ACHN (cell line): ENCODE measurements at regions not wholly inside any gene's neighbourhood (a gene's known extent, or its start where the extent isn't known, plus 50 kb on each side); places are given as distances from the start of the nearest gene placed in this dataset.

Experiments
- DNase-seq: peaks from one replicate; pipeline ENCODE4 v3.0.0-alpha.2; 2015
- in situ Hi-C: cut with HindIII; loops from 2 replicates; pipeline ENCODE4 v1.10.0; 2017; ENCODE audit warnings: low sequenced_read_pairs, low pct_ligation_motif_present, low pct_unique_long_range_greater_than_20kb

DNA sequence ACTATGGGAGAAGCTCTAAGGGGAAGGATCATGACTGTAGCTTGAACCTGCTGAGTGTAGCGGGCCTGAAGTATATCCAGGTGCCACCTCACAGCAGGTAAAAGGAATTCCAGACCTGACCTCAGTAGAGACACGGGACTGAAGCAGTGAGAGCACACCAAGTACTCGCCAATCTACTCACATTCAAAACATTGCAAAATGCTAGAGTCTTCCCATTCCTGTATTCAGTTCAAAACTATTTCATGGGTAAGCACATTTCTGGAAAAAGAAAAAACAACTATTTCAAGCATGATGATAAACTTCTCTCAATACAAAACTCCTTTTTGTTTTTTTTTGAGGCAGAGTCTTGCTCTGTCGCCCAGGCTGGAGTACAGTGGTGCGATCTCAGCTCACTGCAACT is 121.9 kb upstream of the AUTS2 start:
- in situ Hi-C loops: no loop called here

DNA sequence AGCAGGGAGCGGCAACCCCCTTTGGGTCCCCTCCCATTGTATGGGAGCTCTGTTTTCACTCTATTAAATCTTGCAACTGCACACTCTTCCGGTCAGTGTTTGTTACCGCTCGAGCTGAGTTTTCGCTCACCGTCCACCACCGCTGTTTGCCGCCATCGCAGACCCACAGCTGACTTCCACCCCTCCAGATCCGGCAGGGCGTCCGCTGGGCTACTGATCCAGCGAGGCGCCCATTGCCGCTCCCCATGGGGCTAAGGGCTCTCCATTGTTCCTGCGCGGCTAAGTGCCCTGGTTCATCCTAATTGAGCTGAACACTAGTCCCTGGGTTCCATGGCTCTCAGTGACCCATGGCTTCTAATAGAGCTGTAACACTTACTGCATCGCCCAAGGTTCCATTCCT is 115.6 kb upstream of the AUTS2 start:
- in situ Hi-C loops: no loop called here
- no peak for DNase-seq

More for the DNA sequence above, 121.9 kb upstream of the AUTS2 start:
- DNase-seq: no peak

DNA sequence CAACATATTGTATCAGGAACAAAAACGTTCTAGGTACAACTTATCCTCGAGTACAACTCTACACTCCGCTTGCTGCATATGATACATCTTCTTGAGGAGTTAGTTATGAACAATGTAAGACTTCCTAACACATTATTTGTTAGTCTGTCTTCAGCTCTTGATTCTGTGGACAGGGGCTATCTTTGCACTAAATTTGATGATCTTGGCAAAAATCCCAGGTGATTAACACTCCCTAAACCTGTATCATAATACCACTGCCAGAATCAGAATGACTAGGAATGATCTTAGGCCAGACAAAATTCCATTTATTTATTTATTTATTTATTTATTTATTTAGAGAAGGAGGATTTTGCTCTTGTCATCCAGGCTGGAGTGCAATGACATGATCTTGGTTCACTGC is 108.7 kb upstream of the AUTS2 start:
- no peak for DNase-seq
- in situ Hi-C loops: no loop called here

DNA sequence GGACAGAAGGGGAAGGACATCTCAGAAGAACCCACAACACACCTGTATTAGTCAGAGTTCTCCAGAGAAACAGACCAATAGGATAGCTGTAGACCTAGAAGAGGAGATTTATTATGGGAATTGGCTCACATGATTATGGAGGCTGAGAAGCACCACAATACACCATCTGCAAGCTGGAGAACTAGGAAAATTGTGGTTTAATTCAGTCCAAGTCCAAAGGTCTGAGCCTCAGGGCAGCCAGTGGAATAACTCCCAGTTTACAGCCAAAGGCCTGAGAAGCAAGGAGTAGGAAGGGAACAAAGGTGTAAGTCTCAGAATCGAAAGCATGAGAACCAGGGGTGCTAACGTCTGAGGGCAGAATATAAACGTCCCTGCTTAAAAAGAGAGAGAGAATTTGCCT is 99.6 kb upstream of the AUTS2 start:
- DNase-seq: no peak
- in situ Hi-C loops: no loop called here

DNA sequence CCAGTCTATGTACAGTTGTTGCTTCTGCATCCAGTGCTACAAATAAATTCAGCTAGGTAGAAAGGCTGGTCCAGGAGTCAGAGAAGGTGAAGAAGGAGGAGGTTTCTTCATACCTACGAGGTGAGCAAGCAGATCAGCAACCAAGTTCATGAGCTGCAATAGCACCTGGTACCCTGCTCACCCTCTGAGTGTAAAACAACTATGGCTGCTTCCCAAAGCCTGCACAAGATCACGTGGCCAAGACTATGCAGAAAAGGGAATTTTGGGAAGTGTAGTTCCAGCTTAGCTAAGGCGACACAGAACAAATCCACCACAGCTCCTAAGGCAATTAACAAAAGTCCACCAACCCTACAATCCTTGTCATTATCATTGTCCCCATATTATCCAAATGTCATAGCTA is 95.9 kb upstream of the AUTS2 start:
- in situ Hi-C loops: no loop called here
- no peak for DNase-seq

DNA sequence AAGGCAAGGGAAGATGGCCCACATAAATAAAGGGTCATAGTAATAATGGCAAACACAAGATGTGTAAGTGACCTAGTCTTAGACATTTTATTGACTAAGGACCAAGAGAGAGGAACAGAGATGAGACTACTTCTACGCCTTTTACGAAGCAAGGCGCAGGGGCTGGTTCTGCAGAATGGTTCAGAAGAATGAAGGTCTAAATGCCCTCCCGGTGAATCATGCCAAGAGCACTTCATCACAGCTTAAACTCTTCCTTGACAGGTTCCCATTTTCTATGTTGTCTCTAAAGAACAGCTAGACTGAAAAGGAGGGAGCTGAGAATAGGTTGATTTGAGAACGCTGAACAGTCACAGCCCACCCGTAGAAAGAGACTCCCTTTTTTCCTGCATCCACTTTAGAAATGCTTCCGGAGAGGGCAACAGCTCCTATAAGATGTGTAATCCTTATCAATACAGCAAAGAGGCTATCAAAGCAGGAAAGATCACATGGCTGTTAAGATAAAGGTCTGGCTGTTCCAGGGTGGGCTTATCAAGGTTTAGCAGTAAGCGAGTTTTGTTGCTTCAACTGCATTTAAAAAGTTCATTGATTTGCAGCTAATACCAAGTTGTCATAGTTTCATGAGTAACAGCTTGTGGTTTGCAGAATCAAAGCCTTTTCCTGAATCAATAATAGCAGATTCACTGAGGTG is 93.4 kb upstream of the AUTS2 start:
- no peak for DNase-seq
- in situ Hi-C loops: no loop called here

DNA sequence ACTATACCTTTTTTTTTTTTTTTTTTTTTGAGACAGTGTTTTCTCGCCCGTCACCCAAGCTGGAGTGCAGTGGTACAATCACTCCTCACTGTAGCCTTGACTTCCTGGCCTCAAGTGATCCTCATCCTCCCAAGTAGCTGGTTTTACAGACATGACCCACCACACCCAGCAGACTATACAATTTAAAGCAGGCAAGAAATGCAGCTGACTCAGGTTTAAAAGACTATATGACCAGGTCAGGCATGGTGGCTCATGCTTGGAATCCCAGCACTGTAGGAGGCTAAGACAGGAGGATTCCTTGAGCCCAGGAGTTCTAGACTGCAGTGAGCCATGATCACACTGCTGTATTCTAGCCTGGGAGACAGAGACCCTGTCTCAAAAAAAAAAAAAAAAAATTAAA is 89.5 kb upstream of the AUTS2 start:
- in situ Hi-C loops: no loop called here

DNA sequence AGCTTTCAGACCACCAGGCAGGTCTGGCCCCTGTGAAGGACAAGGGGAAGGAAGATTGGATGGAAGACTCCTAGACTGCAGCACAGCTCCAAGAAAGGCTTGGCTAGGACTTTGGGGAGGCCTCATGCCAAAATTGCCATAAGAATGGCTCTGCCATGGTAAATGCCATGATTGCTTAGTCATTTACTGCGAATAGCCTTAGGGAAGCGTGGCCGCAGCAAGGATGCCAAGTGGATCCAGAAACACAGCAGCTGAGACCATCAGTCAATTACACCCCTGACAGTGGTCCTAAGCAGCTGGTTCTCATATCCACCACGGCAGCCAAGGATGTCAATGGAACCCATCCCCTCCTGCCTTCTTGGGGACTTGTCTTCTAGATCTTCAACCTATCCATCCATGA is 88.2 kb upstream of the AUTS2 start:
- in situ Hi-C loops: no loop called here
- DNase-seq: no peak

More for the DNA sequence above, 89.5 kb upstream of the AUTS2 start:
- DNase-seq: no peak

DNA sequence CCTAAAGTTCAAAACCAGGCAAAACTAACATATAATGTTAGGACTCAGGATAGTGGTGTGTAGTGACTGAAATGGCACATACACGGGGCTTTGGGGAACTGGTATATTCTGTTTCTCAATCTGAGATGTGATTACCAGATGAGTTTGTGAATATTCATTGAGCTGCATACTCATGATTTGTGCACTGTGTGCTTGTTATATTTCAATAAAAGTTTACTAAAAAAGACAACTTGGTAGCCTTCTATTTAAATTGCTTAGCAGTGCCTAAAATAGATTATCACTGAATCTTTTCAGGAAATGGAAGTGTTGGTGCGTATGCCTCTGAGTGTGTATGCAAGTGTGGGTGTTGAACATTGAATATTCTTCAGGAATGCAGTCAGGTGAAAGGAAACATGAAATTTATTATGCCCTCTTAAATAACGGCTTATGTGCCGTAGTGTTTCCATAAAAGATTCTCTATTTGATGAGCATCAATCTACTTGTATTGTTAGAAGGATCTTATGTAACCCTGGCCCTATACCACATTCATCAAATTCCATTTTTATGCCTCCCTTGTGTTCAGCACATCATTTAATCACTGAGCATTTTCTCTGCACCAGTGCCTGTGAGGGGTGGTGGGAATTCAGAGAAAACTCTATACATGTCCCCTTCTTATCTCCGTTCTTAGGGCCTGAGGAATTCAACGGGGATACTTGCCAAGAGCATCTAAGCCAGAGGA is 82.6 kb upstream of the AUTS2 start:
- in situ Hi-C loops: no loop called here
- no peak for DNase-seq

DNA sequence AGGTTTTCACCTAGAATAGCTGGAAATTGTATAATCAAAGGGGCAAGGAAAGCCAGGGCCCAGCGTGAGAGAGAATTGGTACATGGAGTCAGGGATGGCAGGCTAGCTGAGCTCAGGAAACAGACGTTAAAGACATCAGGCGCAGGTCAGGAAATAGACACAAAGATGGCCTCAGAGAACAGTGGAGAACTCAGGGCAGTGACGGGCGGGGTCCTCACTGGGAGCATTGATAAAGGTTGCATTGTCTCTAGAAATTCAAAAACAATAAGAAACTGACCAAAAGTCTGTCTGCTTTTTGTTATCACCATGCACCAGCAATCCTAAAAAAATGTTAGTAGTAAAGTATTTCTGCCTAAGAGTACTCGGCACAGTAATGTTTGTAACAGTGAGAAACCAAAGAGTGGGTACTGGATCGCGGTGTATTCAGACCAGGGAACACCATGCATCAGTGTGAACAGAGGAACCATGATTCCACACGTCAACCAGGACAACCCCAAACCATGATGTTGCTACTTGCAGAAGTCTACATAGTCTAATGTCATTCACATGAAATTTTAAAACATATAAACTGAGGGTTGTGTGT is 81.9 kb upstream of the AUTS2 start:
- DNase-seq: no peak
- in situ Hi-C loops: no loop called here

DNA sequence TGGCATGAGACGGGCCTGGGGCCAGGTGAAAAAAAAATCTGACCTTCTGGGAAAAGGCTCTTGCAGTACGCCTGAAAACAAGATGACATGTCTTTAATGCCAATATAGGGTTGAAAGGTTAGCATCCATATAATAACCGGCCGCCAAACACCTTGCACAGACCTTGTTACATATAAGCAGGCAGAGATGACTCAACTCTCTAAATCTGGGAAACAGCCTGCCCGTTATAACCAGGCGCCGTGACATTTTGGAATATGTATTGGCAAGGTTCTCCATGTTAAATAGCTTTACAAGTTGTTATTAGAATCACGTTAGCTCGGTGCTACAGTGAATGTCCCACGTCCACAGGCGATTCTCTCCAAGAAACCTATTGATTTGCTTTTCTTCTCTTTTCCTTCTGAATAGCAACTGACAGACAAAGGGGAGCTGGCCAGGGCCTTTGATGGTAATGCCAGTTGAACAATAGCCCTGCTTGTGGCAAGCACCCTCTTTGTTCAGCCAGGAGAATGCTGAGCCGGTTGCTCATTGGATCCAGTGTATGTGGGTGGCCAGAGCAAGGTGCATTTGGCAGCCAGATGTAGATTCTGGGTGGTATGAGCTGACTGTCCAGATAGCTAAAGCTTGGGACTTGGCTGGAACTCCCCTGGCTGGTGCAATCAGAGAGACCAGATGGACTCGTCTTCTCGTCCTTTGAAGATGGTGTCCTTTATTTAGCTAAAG is 80.1 kb upstream of the AUTS2 start:
- no peak for DNase-seq
- in situ Hi-C loops: no loop called here

DNA sequence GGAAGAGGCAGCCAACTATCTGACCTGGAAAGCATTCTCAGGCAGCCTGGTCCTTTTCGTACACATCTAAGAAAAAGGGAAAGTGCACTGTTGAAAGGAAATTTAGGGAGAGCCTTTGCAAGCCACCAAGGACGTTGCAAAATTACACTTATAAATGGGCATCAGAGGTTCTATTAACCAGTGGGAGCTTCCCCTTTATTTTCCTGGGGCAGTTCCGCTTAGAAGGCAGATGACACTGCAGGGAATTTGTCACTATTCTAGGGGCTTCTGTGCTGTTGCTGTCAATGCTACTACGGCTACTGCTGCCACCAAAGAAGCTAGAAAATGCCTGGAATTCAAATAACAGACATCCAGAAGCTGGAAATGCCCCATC is 79.6 kb upstream of the AUTS2 start:
- in situ Hi-C loops: no loop called here
- DNase-seq: no peak

DNA sequence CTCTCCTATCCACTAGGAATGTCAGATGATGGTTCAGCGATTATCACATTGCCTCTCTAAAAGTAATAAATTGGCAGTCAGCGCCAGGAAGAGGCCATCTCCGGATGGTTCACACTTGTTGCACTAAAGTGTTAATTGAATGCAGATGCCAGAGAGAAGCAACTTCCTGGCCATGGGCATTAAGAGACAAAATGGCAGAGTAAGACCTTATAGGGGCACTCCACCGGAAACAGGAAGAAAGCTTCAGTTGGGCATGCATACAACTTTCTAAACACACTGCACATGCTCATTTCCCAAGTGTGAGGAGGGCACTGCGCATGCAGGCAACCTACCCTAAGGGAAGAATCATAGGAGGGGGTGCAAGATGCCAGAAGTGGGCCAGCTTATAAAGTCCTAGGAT is 71.7 kb upstream of the AUTS2 start:
- in situ Hi-C loops: no loop called here
- DNase-seq: no peak

DNA sequence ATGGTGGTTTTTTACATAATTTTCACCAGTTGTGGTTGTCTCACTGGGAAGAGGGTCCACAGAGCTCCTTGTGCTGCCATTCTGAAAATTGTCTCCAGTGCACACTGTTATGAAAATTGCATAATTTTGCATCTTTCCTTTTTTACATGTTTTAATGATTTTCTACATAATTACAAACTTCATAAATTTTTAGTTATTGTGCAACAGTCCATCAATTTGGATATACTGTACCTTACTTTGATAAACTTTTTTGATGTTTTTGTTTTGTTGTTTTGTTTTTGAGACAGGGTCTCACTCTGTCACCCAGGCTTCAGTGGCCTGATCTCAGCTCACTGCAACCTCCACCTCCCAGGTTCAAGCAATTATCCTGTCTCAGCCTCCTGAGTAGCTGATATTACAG is 70.6 kb upstream of the AUTS2 start:
- no peak for DNase-seq
- in situ Hi-C loops: no loop called here

DNA sequence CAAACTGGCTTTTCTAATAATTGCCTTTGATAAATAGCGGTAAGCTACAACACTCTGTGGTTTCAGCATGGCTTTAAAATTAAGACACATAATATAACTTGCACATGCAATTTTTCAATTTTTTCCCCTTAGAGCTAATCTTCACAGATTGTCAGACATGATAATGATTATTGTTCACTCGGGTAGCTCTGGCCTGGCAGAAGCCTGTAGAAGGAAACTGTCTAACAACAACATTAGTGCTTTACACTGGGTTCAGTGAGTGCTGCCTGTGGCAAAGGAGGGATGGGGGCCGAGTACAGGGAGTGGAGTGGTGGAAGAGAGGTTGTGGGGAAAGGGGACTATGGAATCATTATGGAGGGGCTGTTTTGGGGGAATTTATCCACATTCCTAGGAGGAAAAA is 67.2 kb upstream of the AUTS2 start:
- in situ Hi-C loops: no loop called here

DNA sequence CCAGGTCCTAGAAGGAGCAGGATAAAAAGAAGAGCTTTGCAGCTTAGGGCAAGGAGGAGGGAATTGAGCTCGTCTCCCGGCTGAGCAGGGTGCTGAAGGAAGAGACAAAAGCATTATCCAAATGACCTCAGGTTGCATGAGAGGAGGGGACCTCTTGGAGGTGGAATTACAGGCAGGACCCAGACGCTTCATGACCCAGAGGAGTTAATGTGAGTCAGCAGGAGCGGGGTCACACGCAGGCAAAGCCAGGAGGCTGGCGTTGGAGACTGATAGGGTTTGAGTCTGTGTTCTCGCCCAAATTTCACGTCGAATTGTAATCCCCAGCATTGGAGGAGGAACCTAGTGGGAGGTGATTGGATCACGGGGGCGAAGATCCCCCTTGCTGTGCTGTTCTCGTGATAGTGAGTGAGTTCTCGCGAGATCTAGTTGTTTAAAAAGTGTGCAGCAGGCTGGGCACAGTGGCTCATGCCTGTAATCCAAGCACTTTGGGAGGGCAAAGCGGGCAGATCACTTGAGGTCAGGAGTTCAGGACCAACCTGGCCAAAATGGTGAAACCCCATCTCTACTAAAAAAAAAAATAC is 63.7 kb upstream of the AUTS2 start:
- in situ Hi-C loops: no loop called here
- DNase-seq: no peak

More for the DNA sequence above, 67.2 kb upstream of the AUTS2 start:
- DNase-seq: no peak

DNA sequence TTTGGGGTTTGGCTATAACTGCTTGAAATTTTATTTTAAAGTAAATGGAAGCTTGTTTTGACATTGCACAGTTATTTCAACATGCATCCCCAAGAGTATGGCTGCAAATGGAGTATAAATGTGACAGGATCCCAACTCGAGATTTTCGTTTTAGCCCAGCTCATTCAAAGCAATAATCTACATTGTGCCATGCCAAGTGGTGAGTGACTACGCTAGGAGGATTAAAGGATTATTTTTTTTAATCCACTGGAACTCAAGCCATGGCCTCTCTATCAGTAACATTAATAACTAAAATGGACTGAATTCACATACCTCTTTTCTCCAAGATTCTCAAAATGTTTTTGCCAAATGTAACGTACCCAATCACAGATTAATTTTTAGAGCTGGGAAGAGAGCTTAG is 60.6 kb upstream of the AUTS2 start:
- no peak for DNase-seq
- in situ Hi-C loops: no loop called here

DNA sequence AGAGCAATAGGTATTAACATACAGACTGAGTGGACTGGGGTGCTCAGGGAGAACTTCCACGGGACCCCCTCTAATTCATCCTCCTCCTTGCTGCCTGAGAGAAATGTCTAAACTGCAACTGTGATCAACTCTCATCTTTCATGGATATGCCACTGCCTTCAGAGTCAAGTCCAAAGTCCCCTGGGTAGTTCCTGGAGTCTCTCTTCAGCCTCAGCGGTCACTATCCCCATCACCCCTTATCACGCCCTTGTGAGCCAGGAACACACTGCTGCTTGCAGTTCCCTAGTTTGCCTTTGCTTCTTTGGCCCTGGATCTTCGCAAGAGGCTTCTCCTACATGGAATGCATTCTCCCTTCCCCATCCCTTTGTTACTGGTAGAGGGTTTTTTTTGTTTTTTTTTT is 58.7 kb upstream of the AUTS2 start:
- no peak for DNase-seq
- in situ Hi-C loops: no loop called here

DNA sequence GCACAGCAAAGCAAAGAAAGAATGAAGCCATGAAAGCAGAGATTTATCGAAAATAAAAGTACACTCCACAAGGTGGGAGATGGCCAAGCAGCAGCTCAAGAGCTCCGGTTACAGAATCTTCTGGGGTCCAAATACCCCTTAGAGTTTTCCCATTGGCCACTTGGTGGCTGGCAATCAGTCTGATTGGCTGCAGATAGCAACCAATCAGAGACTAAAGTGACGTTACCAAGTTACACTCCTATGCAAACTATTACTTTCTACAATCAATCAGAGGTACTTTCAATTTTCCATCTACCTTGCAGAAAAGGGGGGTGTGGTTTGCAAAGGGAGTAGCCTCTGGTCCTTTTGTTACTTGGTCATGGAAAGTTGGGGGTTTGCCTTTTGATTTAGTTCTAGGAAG is 58.0 kb upstream of the AUTS2 start:
- in situ Hi-C loops: no loop called here

More for the DNA sequence above, 58.0 kb upstream of the AUTS2 start:
- no peak for DNase-seq
